Mammary epithelial cell (primary cell): ENCODE measurements at regions not wholly inside any gene's neighbourhood (a gene's known extent, or its start where the extent isn't known, plus 50 kb on each side); places are given as distances from the start of the nearest gene placed in this dataset.

Source experiments
- CTCF ChIP-seq, 2 donors: IDR thresholded peaks in 1 of 2; conservative IDR thresholded peaks in 1 of 2; 2 replicates each; pipeline ENCODE4 v1.5.1; 2011 to 2012; ENCODE audit warnings: inconsistent platforms in 2 of 2, low read length in 2 of 2, mild to moderate bottlenecking in 2 of 2, control low read depth in 1 of 2, low read depth in 1 of 2; ENCODE audit not compliant: insufficient read depth in 1 of 2; ENCODE audit errors: extremely low read depth in 1 of 2
- EZH2 ChIP-seq: IDR thresholded peaks from 2 replicates; pipeline ENCODE4 v1.6.1; 2012; ENCODE audit warnings: low read length, inconsistent platforms, borderline replicate concordance

GRCh38 chr16:77060614-77061013 is 130.4 kb upstream of the MON1B start:
- TF ChIP-seq CTCF (conservative IDR thresholded peaks at IDR 0.05 in 1 of 2, IDR thresholded peaks at IDR 0.05 in 1 of 2; ENCODE audit: extremely low read depth in 1 of 2, insufficient read depth in 1 of 2, low read depth in 1 of 2, low read length in 2 of 2) (no peak), EZH2 (no peak)
